ENCODE measurements at regions not wholly inside any gene's neighbourhood (a gene's known extent, or its start where the extent isn't known, plus 50 kb on each side); places are given as distances from the start of the nearest gene placed in this dataset.

DNA sequence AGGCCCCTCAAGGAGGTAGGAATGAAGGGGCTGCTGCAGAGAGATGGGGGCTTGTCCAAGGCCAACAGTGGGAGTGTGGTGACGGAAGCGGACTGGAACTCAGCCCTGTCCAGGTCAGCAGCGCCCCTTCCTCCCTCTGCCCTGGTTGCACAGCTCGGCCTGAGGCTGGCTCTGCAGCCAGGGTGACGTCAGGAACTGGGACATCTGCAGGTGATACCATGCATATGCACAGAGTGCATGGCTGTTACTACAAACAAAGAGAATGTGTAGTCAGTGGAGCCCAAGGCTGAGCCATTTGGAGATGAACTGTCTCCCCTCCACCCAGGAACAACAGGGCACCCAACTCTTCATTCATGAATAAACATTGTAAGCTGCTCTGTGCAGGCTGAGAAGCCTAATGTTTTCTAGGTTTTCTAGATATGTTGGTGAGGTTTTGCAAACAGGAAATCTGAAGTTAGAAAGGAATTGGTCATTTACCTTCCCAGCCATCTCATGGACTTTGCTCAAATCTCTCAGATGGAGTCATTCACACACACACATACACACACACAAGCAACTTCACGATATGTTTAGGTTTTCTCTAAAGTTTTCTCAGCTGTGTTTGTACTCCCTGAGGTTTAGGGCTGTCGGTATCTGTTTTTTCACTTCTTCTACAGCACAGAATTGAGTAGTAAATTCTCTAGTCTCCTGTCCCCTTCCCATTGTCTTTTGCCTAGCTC, 117.2 kb downstream of the TLE3 start:
- TF ChIP-seq, protein P1, sequence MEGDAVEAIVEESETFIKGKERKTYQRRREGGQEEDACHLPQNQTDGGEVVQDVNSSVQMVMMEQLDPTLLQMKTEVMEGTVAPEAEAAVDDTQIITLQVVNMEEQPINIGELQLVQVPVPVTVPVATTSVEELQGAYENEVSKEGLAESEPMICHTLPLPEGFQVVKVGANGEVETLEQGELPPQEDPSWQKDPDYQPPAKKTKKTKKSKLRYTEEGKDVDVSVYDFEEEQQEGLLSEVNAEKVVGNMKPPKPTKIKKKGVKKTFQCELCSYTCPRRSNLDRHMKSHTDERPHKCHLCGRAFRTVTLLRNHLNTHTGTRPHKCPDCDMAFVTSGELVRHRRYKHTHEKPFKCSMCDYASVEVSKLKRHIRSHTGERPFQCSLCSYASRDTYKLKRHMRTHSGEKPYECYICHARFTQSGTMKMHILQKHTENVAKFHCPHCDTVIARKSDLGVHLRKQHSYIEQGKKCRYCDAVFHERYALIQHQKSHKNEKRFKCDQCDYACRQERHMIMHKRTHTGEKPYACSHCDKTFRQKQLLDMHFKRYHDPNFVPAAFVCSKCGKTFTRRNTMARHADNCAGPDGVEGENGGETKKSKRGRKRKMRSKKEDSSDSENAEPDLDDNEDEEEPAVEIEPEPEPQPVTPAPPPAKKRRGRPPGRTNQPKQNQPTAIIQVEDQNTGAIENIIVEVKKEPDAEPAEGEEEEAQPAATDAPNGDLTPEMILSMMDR (IDR thresholded peaks at IDR 0.05) = no peak
- TF ChIP-seq POLR2A (IDR thresholded peaks at IDR 0.05) = no peak

Measured in tibial nerve (tissue), 3 donors.